ENCODE measurements at regions not wholly inside any gene's neighbourhood (a gene's known extent, or its start where the extent isn't known, plus 50 kb on each side); places are given as distances from the start of the nearest gene placed in this dataset.

GRCh38 chr17:79404136-79404911, 206.5 kb downstream of the RBFOX3 start:
- no peak overlapping the region for H3K27ac ChIP-seq

GRCh38 chr17:79401704-79402674, 208.9 kb downstream of the RBFOX3 start:
- Histone ChIP-seq H3K4me3 (no peak overlapping the region), H3K9me3 (no peaks in the 10 kb centered on the region), H3K36me3 (no peaks in the 10 kb centered on the region), H3K4me1 (no peaks in the 10 kb centered on the region), H3K27ac (no peak overlapping the region), H3K27me3 (no peaks in the 10 kb centered on the region)
- no peak for TF ChIP-seq CTCF (IDR thresholded peaks at IDR 0.05)
- TF ChIP-seq POLR2A (IDR thresholded peaks at IDR 0.05) = no peak
- no peak for DNase-seq

More at GRCh38 chr17:79404136-79404911, 206.5 kb downstream of the RBFOX3 start:
- Histone ChIP-seq H3K4me3 (no peak overlapping the region), H3K36me3 (no peaks in the 10 kb centered on the region), H3K9me3 (no peaks in the 10 kb centered on the region), H3K27me3 (no peaks in the 10 kb centered on the region), H3K4me1 (no peaks in the 10 kb centered on the region)
- DNase-seq = no peak
- TF ChIP-seq CTCF (IDR thresholded peaks at IDR 0.05) (no peak), POLR2A (IDR thresholded peaks at IDR 0.05) (no peak)

GRCh38 chr17:79400989-79401703, 209.7 kb downstream of the RBFOX3 start:
- H3K27ac ChIP-seq = no peak overlapping the region
- H3K4me3 ChIP-seq = peak overlapping the region in 3 of 4 donors; percentile 18 to 32 (median 31)
- H3K36me3 ChIP-seq = no peaks in the 10 kb centered on the region
- no peaks in the 10 kb centered on the region for H3K4me1 ChIP-seq
- DNase-seq = peak; percentile 56 to 84 (median 83)
- no peaks in the 10 kb centered on the region for H3K27me3 ChIP-seq
- TF ChIP-seq CTCF (IDR thresholded peaks at IDR 0.05) (peak; percentile 43 to 94 (median 70)), POLR2A (IDR thresholded peaks at IDR 0.05) (no peak)
- no peaks in the 10 kb centered on the region for H3K9me3 ChIP-seq

- no peak for DNase-seq
- TF ChIP-seq CTCF (IDR thresholded peaks at IDR 0.05) (no peak), POLR2A (IDR thresholded peaks at IDR 0.05) (no peak)
- no peaks in the 10 kb centered on the region for H3K9me3 ChIP-seq
- no peak overlapping the region for H3K27ac ChIP-seq
- H3K27me3 ChIP-seq = no peaks in the 10 kb centered on the region
- H3K4me1 ChIP-seq = no peaks in the 10 kb centered on the region
- no peaks in the 10 kb centered on the region for H3K36me3 ChIP-seq
- H3K4me3 ChIP-seq = no peak overlapping the region
These were observed 211.2 kb downstream of the RBFOX3 start for GRCh38 chr17:79399610-79400144.

- Histone ChIP-seq H3K4me3 (no peak overlapping the region), H3K4me1 (no peaks in the 10 kb centered on the region), H3K36me3 (no peaks in the 10 kb centered on the region), H3K9me3 (no peaks in the 10 kb centered on the region), H3K27ac (no peak overlapping the region), H3K27me3 (no peaks in the 10 kb centered on the region)
- TF ChIP-seq POLR2A (IDR thresholded peaks at IDR 0.05) (no peak), CTCF (IDR thresholded peaks at IDR 0.05) (no peak)
- no peak for DNase-seq
These were observed 212.4 kb downstream of the RBFOX3 start for GRCh38 chr17:79398441-79398840.
